Mucosa of stomach (tissue), 1 donor: ENCODE measurements at regions not wholly inside any gene's neighbourhood (a gene's known extent, or its start where the extent isn't known, plus 50 kb on each side); places are given as distances from the start of the nearest gene placed in this dataset.

ENCODE experiments used
- H3K27me3 ChIP-seq: one replicate; pipeline ENCODE4 v1.7.0; 2013; ENCODE audit warnings: mild to moderate bottlenecking, low read length; ENCODE audit not compliant: control insufficient read depth, insufficient read depth
- H3K36me3 ChIP-seq: one replicate; pipeline ENCODE4 v1.7.0; 2013; ENCODE audit warnings: low read length; ENCODE audit not compliant: control insufficient read depth, insufficient read depth
- H3K4me1 ChIP-seq: one replicate; pipeline ENCODE4 v1.7.0; 2013; ENCODE audit warnings: mild to moderate bottlenecking, low read length; ENCODE audit not compliant: control insufficient read depth, insufficient read depth
- H3K4me3 ChIP-seq: one replicate; pipeline ENCODE4 v1.7.0; 2013; ENCODE audit warnings: low read length
- H3K9ac ChIP-seq: one replicate; pipeline ENCODE4 v1.7.0; 2013; ENCODE audit warnings: mild to moderate bottlenecking, low read length, moderate library complexity
- H3K9me3 ChIP-seq: one replicate; pipeline ENCODE4 v1.7.0; 2013; ENCODE audit warnings: mild to moderate bottlenecking, low read length, moderate library complexity; ENCODE audit not compliant: control insufficient read depth
- donor health status: Pancreatic carcinoma.

DNA sequence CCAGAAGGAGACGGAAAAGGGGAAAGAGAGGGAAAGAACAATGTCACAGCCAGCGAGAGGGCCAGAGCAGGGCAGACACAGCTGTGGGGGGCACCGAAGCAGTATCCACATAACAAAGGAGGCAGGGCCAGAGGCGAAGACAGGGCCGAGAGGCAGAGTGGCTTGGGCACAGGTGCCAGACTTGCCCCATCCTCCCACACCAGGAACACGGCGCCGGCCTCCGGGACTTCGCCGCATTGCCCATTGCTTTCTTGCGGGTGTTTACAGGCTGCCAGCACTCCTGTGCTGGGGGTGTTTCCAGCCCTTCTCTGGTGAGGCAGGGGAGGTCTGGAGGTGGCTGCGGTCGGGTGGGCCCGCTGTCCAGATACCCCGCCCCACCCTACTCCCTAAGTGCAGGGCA is 78.0 kb downstream of the ENGASE start:
- Histone ChIP-seq H3K27me3 (peaks cover 14% of the 10 kb centered on the region), H3K36me3 (no peaks in the 10 kb centered on the region), H3K9ac (no peak overlapping the region), H3K9me3 (no peaks in the 10 kb centered on the region), H3K4me3 (no peak overlapping the region), H3K4me1 (no peaks in the 10 kb centered on the region)

DNA sequence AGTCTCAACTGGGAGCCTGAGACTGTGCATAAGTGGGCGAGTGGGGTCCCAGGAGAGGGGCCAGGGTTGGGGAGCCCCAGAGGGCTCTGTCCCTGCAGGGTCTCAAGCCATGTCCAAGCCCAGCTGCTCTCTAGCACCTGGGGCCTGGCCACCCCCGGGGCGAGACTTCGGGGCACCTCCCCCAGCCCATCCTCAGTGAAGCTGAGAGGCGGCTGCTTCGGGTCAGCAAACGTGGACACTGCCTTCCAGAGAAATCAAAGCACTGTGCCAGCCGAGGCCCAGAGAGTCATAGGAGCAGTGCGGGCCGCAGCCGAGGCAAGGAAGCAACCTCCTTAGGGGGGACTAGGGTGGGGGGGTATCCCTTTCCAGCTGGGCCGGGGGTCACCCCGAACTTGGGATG is 77.5 kb downstream of the ENGASE start:
- Histone ChIP-seq H3K4me1 (no peaks in the 10 kb centered on the region), H3K4me3 (no peak overlapping the region), H3K9ac (no peak overlapping the region), H3K9me3 (no peaks in the 10 kb centered on the region), H3K27me3 (peaks cover 14% of the 10 kb centered on the region), H3K36me3 (no peaks in the 10 kb centered on the region)

DNA sequence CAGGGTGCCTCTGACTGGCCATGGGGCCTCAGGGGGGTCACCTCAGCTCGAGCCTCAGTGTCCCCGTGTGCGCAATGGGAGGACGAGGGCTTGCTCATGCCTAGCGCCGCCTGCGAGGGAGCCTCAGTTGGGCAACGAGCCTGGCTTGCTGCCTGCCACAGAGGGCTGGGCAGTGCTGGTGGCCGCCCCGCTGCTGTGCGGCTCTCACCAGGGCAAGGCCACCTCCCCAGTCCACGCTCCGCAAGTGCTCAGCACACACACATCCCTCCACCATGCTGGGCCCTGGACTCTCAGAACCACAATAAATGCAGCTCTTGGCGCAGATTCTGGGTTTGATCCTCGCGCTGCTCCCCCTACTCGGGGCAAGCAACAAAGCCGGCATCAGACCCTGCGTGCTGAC is 76.2 kb downstream of the ENGASE start:
- no peaks in the 10 kb centered on the region for H3K9me3 ChIP-seq
- no peaks in the 10 kb centered on the region for H3K4me1 ChIP-seq
- no peak overlapping the region for H3K4me3 ChIP-seq
- H3K27me3 ChIP-seq, result peaks cover 14% of the 10 kb centered on the region
- H3K36me3 ChIP-seq, result no peaks in the 10 kb centered on the region
- H3K9ac ChIP-seq, result no peak overlapping the region

DNA sequence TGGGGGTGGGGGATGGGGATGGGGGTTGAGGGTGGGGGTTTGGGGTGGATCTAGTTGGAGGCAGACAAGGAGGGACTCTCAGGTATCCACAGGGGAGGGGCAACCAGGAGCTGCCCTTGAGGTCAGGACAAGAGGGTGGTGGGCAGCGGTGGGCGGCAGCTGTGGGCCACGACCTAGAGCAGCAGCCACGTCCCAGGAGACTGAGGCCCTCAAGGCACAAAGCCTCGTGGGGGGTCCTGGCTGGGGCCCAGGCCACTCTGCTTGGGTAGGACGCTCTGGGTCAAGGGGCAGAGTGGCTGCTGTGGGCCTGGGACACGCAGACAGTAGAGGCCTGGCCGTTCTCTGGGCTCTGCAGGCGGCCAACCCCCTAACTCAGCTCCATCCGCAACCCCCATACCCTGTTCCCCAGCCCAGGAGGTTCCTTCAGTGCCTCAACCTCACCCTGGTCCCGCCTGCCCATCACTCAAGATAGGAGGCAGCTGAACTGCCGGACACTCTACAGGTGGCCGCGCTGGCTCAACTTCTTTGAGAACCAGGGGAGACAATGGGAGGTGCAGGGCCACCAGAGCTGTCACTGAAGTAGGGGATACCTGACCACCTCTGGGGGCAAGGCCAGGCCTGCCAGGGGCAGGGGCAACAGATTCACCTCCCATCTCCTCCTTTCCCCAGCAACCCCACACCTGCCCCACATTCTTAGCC is 75.6 kb downstream of the ENGASE start:
- Histone ChIP-seq H3K4me3 (no peak overlapping the region), H3K27me3 (peaks cover 14% of the 10 kb centered on the region), H3K4me1 (no peaks in the 10 kb centered on the region), H3K36me3 (no peaks in the 10 kb centered on the region), H3K9ac (no peak overlapping the region), H3K9me3 (no peaks in the 10 kb centered on the region)

DNA sequence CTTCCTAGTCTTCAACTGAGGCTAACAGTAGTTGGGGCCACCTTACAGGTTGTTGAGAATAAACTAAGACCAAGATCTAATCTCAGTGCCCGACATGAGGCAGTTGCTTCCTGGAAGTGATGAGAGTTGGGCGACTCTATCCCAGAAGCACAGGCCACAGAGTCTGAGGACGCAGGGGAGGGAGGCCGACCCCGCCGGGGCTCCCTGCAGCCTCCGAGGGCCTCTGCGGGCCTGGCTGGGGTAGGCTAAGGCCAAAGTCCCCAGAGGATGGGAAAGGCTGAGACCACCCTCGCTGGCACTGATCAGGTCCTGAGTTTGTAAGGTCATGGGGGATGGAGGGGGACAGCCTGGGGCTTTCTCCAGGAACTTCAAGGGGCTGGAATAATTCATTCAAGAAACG is 74.0 kb downstream of the ENGASE start:
- Histone ChIP-seq H3K9ac (no peak overlapping the region), H3K27me3 (peaks cover 10% of the 10 kb centered on the region), H3K36me3 (no peaks in the 10 kb centered on the region), H3K4me1 (no peaks in the 10 kb centered on the region), H3K9me3 (no peaks in the 10 kb centered on the region), H3K4me3 (no peak overlapping the region)

DNA sequence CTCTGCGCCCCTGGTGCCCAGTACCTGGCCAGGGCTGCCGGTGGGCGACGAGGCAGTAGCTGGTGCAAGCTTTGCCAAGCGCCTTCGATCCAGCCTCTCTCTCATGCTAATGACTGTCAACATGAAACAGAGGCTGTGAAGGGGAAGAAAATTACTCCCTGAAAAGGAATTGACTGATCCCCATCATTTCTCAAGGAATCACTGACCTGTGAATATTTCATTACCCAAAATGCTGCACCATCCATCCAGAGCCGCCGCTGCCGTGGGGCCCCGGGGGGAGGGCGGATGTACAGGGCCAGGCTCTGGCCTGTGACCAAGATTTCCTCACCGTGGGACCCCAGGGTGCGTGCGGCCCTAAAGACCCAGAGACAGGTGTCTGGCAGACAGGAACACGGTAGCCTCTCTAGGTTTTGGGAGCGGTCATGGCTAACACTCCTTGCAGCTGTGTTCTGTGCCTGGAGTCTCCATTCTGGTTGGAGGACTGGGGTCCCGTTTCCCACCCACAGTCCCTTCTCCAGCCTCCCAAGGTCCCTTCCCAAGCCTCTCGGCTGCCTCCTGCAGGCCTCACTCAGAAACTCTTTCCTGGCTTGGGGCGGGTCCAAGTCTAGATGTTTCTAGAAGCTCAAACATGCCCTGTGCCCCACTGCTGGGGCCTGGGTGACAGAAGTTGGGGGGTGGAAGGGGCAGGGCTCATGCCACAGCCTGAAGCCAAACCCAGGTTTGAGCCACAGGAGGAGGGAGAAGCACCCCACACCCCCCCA is 73.3 kb downstream of the ENGASE start:
- Histone ChIP-seq H3K27me3 (peaks cover 6% of the 10 kb centered on the region), H3K9me3 (no peaks in the 10 kb centered on the region), H3K9ac (no peak overlapping the region), H3K4me1 (no peaks in the 10 kb centered on the region), H3K36me3 (no peaks in the 10 kb centered on the region), H3K4me3 (no peak overlapping the region)

DNA sequence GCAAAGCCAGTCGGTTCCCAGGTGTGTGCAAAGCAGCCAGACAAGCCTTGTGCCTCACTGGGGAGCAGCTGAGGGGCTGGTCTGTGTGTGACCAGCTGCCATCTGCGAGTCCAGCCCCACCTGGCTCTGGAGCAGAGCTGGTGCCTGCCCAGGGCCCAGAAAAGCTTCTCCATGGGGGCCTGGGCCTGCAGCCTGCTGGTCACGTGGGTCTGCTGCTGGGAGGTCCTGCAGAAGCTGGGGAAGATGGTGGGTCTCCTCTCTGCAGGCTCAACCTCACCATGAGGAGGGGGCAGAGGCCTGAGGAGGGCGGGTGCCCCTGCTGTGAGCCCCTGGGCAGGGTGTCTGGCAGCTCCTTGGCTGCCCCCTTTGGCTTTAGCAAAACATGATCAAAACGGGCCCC is 71.9 kb downstream of the ENGASE start:
- Histone ChIP-seq H3K9ac (no peak overlapping the region), H3K9me3 (no peaks in the 10 kb centered on the region), H3K4me1 (no peaks in the 10 kb centered on the region), H3K4me3 (no peak overlapping the region), H3K36me3 (no peaks in the 10 kb centered on the region), H3K27me3 (peaks cover 14% of the 10 kb centered on the region)

DNA sequence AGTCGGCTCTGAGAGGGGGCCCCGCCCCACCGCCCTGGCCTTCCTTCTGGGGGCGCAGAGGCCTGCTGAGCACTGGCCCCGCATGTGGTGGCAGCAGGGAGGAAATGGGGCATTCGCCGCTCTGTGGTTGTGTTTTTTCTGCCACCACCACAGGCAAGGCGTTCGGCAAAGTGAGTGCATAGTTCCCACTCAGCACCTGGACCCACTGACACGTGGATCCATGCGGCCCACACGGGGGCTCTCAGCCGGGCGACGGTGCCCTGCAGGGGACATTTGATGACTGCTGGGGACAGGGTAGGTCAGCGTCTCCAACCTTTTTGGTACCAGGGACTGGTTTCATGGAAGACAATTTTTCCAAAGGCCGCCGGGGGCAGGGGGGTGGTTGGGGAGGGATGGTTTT is 70.9 kb downstream of the ENGASE start:
- H3K4me3 ChIP-seq, result no peak overlapping the region
- H3K9ac ChIP-seq, result no peak overlapping the region
- no peaks in the 10 kb centered on the region for H3K4me1 ChIP-seq
- no peaks in the 10 kb centered on the region for H3K36me3 ChIP-seq
- peaks cover 22% of the 10 kb centered on the region for H3K27me3 ChIP-seq
- H3K9me3 ChIP-seq, result no peaks in the 10 kb centered on the region

DNA sequence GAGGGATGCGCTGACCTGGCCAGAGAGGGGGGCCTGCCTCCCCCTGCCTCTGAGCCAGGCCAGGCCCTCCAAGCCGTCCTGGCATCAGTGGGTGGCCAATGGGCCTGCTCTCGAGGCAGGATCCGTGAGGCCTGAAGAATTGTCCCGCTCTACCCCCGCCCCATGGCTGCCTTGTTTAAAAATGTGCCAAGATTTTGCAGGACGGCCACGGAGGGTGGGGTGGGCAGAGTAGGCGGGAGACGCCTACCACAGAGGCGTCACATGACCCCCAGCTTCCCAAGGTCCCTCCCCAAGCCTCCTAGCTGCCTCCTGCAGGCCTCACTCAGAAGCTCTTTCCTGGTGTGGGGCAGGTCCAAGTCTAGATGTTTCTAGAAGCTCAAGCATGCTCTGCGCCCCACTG is 69.5 kb downstream of the ENGASE start:
- H3K27me3 ChIP-seq, result peaks cover 28% of the 10 kb centered on the region
- H3K9me3 ChIP-seq, result no peaks in the 10 kb centered on the region
- H3K4me1 ChIP-seq, result no peaks in the 10 kb centered on the region
- no peaks in the 10 kb centered on the region for H3K36me3 ChIP-seq
- H3K9ac ChIP-seq, result no peak overlapping the region
- H3K4me3 ChIP-seq, result no peak overlapping the region

DNA sequence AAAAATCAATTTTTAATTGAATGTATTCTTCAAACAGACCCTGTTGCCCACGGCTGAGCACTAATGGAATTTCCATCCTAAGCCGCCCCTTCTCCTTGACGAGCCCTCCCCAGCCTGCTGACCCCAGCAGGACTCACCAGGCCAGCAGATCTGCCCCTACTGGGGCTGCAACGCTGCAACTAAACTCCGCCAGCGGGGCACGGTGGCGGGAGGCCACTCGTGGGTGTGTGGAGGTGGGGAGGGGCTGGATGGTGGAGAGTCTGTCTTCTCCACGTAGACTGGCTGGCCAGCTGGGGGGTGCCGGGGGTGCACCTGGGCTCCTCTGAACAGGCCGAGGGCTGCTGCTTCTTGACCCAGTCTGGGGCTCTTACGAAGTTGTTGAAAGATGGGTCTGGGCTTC is 67.8 kb downstream of the ENGASE start:
- Histone ChIP-seq H3K27me3 (peaks cover 36% of the 10 kb centered on the region), H3K4me1 (no peaks in the 10 kb centered on the region), H3K36me3 (no peaks in the 10 kb centered on the region), H3K9me3 (no peaks in the 10 kb centered on the region), H3K9ac (no peak overlapping the region), H3K4me3 (no peak overlapping the region)

DNA sequence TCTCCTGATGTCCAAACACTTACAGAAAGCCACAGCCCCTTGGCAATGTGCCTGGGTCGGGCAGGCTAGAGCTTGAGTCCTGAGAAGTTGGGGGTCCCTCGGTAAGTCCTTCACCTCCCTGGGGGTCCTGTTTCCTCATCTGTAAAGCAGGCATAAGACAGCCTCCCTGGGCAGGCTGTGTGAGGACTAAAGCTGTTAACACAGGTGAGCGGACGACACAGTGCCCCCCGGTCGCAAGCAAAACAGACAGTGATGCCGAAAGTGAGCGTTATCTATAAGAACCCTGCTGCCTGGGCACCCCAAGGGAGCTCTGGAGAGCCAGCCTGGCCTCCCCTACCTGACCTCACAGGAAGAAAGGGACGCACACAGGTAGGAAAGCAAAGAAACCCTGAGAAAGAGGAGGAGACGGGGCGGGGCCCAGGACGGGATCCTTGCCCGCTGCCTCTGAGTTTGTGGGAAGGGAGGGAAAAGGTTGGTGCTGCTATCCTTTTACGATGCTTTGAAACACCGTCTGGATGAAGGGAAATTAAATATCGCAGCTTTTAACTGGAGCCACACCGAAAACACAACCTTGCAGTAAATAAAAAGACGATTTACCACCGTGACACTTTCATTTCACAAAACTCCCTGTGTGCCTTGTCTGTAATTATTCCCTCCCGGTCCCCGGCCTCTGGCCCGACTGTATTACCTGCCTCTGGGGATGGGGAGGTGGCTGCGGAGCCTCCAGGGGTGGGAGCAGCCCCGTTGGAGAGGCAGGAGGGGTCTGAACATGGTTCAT is 67.1 kb downstream of the ENGASE start:
- H3K4me1 ChIP-seq, result no peaks in the 10 kb centered on the region
- H3K4me3 ChIP-seq, result no peak overlapping the region
- peaks cover 36% of the 10 kb centered on the region for H3K27me3 ChIP-seq
- no peaks in the 10 kb centered on the region for H3K36me3 ChIP-seq
- no peaks in the 10 kb centered on the region for H3K9me3 ChIP-seq
- no peak overlapping the region for H3K9ac ChIP-seq

DNA sequence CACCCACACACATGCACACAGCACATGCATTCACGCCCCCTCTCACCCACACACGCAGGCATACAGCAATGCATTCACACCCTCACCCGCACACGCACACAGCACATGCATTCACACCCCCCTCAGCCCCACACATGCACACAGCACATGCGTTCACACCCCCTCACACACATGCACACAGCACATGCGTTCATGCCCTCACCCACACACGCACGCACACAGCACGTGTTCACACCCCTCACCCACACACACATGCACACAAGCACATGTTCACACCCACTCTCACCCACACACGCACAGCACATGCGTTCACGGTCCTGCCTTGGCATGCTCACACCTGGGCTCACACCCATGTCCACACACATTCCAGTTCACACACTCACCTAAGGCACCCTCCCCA is 64.2 kb downstream of the ENGASE start:
- Histone ChIP-seq H3K36me3 (no peaks in the 10 kb centered on the region), H3K27me3 (peaks cover 47% of the 10 kb centered on the region), H3K9me3 (no peaks in the 10 kb centered on the region), H3K9ac (no peak overlapping the region), H3K4me3 (no peak overlapping the region), H3K4me1 (no peaks in the 10 kb centered on the region)
